ENCODE measurements at regions not wholly inside any gene's neighbourhood (a gene's known extent, or its start where the extent isn't known, plus 50 kb on each side); places are given as distances from the start of the nearest gene placed in this dataset.

DNA sequence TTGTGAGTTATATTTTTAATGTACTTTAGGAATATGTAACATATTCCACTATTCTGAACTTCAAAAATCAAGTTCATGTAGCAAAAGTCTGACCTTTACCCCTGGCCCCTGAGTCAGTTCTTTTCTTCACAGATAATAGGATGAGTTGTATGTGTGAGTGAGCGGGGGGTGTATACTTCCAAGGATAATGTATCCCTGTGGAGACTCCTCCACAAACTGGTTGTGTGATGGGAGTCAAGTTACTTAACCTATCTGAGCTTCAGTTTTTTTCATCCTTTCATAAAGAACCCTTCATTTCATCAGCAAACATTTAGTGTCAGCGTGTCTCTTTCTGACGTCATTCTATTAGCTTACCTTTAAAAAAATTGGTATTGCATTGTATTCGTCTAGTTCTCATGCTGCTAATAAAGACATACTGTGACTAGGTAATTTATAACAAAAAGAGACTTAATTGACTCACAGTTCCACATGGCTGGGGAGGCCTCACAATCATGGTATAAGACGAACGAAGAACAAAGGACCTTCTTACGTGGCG, 288.1 kb upstream of the GPC6 start:
- no peaks in the 10 kb centered on the region for H3K9me3 Mint-ChIP-seq
- H3K36me3 Mint-ChIP-seq (ENCODE audit: low read depth): no peaks in the 10 kb centered on the region
- CTCF ChIA-PET: no interaction called here
- intact Hi-C loops (cut with micrococcal nuclease): no loop called here
- no peak overlapping the region for H3K4me3 Mint-ChIP-seq
- no peak for DNase-seq
- no peaks in the 10 kb centered on the region for H3K4me1 Mint-ChIP-seq (ENCODE audit: low read depth)
- no peaks in the 10 kb centered on the region for H3K27me3 Mint-ChIP-seq (ENCODE audit: low read depth)
- no peak overlapping the region for H3K27ac Mint-ChIP-seq

DNA sequence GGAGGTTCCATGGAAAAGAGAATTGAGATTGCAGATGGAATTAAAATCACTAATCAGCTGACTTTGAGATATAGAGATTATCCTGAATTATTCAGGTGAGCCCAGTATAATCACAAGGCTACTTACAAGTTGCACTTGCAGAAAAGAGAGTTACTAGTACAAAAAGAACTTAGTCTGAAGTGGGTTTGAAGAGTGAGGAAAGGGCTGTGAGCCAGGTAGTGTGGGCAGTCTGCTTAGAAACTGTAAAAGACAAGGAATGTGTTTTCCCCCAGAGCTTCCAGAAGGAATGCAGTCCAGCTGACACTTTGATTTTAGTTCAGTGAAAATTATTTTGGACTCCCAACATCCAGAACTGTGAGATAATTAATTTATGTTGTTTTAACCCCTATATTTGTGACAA, 285.4 kb upstream of the GPC6 start:
- Mint-ChIP-seq H3K36me3 (ENCODE audit: low read depth) (no peaks in the 10 kb centered on the region), H3K9me3 (no peaks in the 10 kb centered on the region), H3K27ac (no peak overlapping the region), H3K4me1 (ENCODE audit: low read depth) (no peaks in the 10 kb centered on the region), H3K27me3 (ENCODE audit: low read depth) (no peaks in the 10 kb centered on the region), H3K4me3 (no peak overlapping the region)
- DNase-seq: no peak
- intact Hi-C loops (cut with micrococcal nuclease): no loop called here
- CTCF ChIA-PET: no interaction called here

- intact Hi-C loops (cut with micrococcal nuclease): no loop called here
- no peak overlapping the region for H3K27ac Mint-ChIP-seq
- no peaks in the 10 kb centered on the region for H3K9me3 Mint-ChIP-seq
- no peaks in the 10 kb centered on the region for H3K36me3 Mint-ChIP-seq (ENCODE audit: low read depth)
- no peaks in the 10 kb centered on the region for H3K4me1 Mint-ChIP-seq (ENCODE audit: low read depth)
- DNase-seq: no peak
- no peaks in the 10 kb centered on the region for H3K27me3 Mint-ChIP-seq (ENCODE audit: low read depth)
- H3K4me3 Mint-ChIP-seq: no peak overlapping the region
- CTCF ChIA-PET: no interaction called here
Measured at GRCh38 chr13:92947770-92948434, 278.7 kb upstream of the GPC6 start.

- no peaks in the 10 kb centered on the region for H3K4me1 Mint-ChIP-seq (ENCODE audit: low read depth)
- no peak overlapping the region for H3K27ac Mint-ChIP-seq
- no peaks in the 10 kb centered on the region for H3K36me3 Mint-ChIP-seq (ENCODE audit: low read depth)
- H3K4me3 Mint-ChIP-seq: no peak overlapping the region
- CTCF ChIA-PET: no interaction called here
- DNase-seq: no peak
- no peaks in the 10 kb centered on the region for H3K27me3 Mint-ChIP-seq (ENCODE audit: low read depth)
- no peaks in the 10 kb centered on the region for H3K9me3 Mint-ChIP-seq
- intact Hi-C loops (cut with micrococcal nuclease): no loop called here
Measured at GRCh38 chr13:92950771-92951170, 275.8 kb upstream of the GPC6 start.

DNA sequence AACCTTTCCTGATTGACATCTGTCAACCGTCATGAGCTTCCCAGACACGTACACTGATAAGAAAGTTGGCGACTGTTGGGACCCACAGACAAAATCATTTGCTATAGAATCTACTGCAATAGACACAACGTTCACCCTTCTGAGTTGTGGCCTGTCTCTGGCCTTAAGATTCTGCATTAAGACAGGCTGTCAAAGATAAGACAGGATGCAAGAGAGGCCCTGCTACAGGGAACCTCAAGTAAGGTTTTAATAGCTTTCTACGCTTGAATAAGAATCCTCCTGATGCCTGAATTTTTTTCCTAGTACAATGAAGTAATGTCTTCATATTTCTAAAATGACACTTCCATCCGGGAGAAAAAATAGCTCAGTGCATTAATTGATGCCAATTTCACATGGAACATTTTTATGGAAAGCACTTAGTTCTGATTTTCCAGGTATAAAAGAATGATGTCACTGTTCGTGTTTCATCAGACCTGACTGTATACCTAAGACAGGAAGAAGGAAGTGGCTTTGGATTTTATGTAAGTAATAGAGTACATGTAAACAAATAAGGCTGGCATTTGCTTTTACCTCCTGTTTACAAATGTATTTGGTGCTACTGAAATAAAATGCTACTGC, 275.2 kb upstream of the GPC6 start:
- intact Hi-C loops (cut with micrococcal nuclease): no loop called here
- DNase-seq: no peak

DNA sequence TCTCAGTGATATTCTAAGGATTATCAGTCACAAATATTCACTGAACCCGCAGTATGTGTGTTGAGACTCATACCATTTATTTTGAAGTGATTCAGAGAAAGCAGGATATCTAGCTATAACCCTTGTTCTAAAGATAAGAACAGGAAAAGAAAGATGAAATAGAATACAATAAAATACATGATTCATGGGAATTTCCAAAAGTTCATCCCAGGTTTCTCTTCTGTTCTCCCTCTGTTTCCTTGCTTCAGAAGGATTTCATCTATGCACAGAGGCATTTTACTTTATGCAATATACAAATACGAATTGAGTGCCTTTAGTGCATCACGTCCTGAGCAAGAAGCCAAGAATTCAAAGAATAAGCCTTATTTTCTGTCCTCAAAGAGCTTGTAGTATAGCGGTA, 274.4 kb upstream of the GPC6 start:
- no peak for DNase-seq
- H3K27ac Mint-ChIP-seq: no peak overlapping the region
- H3K4me1 Mint-ChIP-seq (ENCODE audit: low read depth): no peaks in the 10 kb centered on the region
- no peak overlapping the region for H3K4me3 Mint-ChIP-seq
- no peaks in the 10 kb centered on the region for H3K27me3 Mint-ChIP-seq (ENCODE audit: low read depth)
- no peaks in the 10 kb centered on the region for H3K36me3 Mint-ChIP-seq (ENCODE audit: low read depth)
- no peaks in the 10 kb centered on the region for H3K9me3 Mint-ChIP-seq
- CTCF ChIA-PET: no interaction called here
- intact Hi-C loops (cut with micrococcal nuclease): no loop called here

More for the DNA sequence above, 275.2 kb upstream of the GPC6 start:
- Mint-ChIP-seq H3K4me1 (ENCODE audit: low read depth) (no peaks in the 10 kb centered on the region), H3K27me3 (ENCODE audit: low read depth) (no peaks in the 10 kb centered on the region), H3K9me3 (no peaks in the 10 kb centered on the region), H3K27ac (no peak overlapping the region), H3K36me3 (ENCODE audit: low read depth) (no peaks in the 10 kb centered on the region), H3K4me3 (no peak overlapping the region)
- CTCF ChIA-PET: no interaction called here

GRCh38 chr13:92954746-92955145, 271.9 kb upstream of the GPC6 start:
- intact Hi-C loops (cut with micrococcal nuclease): no loop called here
- Mint-ChIP-seq H3K4me3 (no peak overlapping the region), H3K9me3 (peaks cover 1% of the 10 kb centered on the region), H3K36me3 (ENCODE audit: low read depth) (no peaks in the 10 kb centered on the region), H3K4me1 (ENCODE audit: low read depth) (no peaks in the 10 kb centered on the region), H3K27ac (no peak overlapping the region), H3K27me3 (ENCODE audit: low read depth) (no peaks in the 10 kb centered on the region)
- no peak for DNase-seq
- CTCF ChIA-PET: no interaction called here

DNA sequence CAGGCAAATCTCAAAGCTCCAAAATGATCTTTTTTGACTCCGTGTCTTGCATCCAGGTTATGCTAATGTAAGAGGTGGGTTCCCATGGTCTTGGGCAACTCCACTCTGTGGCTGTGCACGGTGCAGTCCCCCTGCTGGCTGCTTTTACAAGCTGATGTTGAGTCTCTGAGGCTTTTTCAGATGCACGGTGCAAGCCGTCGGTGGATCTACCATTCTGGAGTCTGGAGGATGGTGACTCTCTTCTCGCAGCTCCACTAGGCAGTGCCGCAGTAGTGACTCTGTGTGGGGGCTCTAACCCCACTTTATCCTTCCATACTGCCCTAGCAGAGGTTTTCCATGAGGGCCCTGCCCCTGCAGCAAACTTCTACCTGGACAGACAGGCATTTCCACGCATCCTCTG, 266.8 kb upstream of the GPC6 start:
- Mint-ChIP-seq H3K4me3 (no peak overlapping the region), H3K9me3 (peaks cover 12% of the 10 kb centered on the region), H3K27ac (no peak overlapping the region), H3K27me3 (ENCODE audit: low read depth) (no peaks in the 10 kb centered on the region), H3K4me1 (ENCODE audit: low read depth) (no peaks in the 10 kb centered on the region), H3K36me3 (ENCODE audit: low read depth) (no peaks in the 10 kb centered on the region)
- intact Hi-C loops (cut with micrococcal nuclease): no loop called here
- no peak for DNase-seq
- CTCF ChIA-PET: no interaction called here

DNA sequence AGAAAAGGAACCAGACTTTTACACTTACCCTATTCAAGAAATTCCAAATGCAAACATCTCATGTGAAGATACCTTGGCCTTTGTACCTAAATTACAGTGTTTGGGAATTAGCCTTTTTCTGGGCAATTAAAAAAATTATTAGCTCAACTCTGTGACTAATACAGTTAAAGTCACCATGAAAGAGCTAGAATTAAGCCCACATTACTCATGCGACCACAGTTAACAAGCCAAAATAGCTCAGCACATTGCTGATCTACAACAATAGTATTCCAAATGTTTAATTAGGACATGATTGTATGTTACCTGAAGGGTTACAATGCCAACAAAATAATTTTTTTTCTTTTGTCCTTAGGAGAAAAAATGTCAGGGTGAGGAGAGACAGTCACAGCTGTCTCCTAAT, 263.6 kb upstream of the GPC6 start:
- CTCF ChIA-PET: no interaction called here
- DNase-seq: no peak
- H3K9me3 Mint-ChIP-seq: peaks cover 12% of the 10 kb centered on the region
- H3K36me3 Mint-ChIP-seq (ENCODE audit: low read depth): no peaks in the 10 kb centered on the region
- no peak overlapping the region for H3K4me3 Mint-ChIP-seq
- no peaks in the 10 kb centered on the region for H3K27me3 Mint-ChIP-seq (ENCODE audit: low read depth)
- no peaks in the 10 kb centered on the region for H3K4me1 Mint-ChIP-seq (ENCODE audit: low read depth)
- intact Hi-C loops (cut with micrococcal nuclease): no loop called here
- H3K27ac Mint-ChIP-seq: no peak overlapping the region

DNA sequence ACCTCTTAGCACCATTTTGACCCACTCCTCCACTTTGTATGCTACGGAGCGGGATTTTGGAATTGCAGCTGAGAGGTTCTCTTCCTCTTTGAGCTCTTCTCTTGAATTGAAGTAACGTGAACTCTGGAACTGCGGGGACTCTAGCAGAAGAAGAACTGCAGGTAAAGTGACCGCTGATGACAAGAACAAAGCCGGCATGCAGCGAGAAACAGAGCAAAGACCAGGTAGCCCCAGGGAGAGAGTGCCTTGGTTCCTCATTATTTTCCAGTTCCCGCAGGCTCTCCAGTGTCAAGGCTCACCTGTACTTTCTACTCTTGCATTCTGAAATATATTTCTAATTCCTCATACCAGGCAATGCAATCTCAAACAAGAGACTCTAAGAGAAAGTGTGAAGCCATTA, 260.3 kb upstream of the GPC6 start:
- no peak for DNase-seq
- Mint-ChIP-seq H3K4me1 (ENCODE audit: low read depth) (no peaks in the 10 kb centered on the region), H3K27me3 (ENCODE audit: low read depth) (no peaks in the 10 kb centered on the region), H3K4me3 (no peak overlapping the region), H3K36me3 (ENCODE audit: low read depth) (no peaks in the 10 kb centered on the region), H3K27ac (no peak overlapping the region), H3K9me3 (peaks cover 5% of the 10 kb centered on the region)
- intact Hi-C loops (cut with micrococcal nuclease): no loop called here
- CTCF ChIA-PET: no interaction called here

DNA sequence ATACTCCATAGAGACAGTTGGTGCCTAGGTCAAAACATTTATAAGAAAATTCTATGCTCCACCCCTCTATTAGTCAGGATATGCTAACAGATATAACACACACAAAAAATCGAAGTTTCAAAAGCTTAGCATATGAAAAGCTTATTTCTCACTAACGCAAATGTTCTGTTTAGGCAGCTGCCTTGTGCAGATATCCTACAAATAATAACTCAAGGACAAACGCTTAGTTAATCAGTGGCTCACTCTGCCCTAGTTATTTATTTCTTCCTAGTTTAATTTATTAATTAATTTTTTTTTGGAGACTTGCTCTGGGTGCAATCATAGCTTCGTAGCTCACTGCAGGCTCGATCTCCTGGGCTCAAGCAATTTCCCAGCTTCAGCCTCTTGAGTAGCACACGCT, 259.7 kb upstream of the GPC6 start:
- Mint-ChIP-seq H3K27ac (no peak overlapping the region), H3K27me3 (ENCODE audit: low read depth) (no peaks in the 10 kb centered on the region), H3K4me1 (ENCODE audit: low read depth) (no peaks in the 10 kb centered on the region), H3K9me3 (peaks cover 3% of the 10 kb centered on the region), H3K4me3 (no peak overlapping the region), H3K36me3 (ENCODE audit: low read depth) (no peaks in the 10 kb centered on the region)
- intact Hi-C loops (cut with micrococcal nuclease): no loop called here
- CTCF ChIA-PET: no interaction called here
- no peak for DNase-seq

- H3K27me3 Mint-ChIP-seq (ENCODE audit: low read depth): no peaks in the 10 kb centered on the region
- DNase-seq: no peak
- H3K4me1 Mint-ChIP-seq (ENCODE audit: low read depth): no peaks in the 10 kb centered on the region
- intact Hi-C loops (cut with micrococcal nuclease): no loop called here
- no peaks in the 10 kb centered on the region for H3K36me3 Mint-ChIP-seq (ENCODE audit: low read depth)
- CTCF ChIA-PET: no interaction called here
- H3K4me3 Mint-ChIP-seq: no peak overlapping the region
- H3K9me3 Mint-ChIP-seq: peaks cover 1% of the 10 kb centered on the region
- H3K27ac Mint-ChIP-seq: no peak overlapping the region
Measured at GRCh38 chr13:92967923-92968322, 258.7 kb upstream of the GPC6 start.

GRCh38 chr13:92972751-92973150, 253.9 kb upstream of the GPC6 start:
- H3K36me3 Mint-ChIP-seq (ENCODE audit: low read depth): no peaks in the 10 kb centered on the region
- no peaks in the 10 kb centered on the region for H3K9me3 Mint-ChIP-seq
- no peak overlapping the region for H3K4me3 Mint-ChIP-seq
- intact Hi-C loops (cut with micrococcal nuclease): no loop called here
- H3K27ac Mint-ChIP-seq: no peak overlapping the region
- no peak for DNase-seq
- no peaks in the 10 kb centered on the region for H3K4me1 Mint-ChIP-seq (ENCODE audit: low read depth)
- no peaks in the 10 kb centered on the region for H3K27me3 Mint-ChIP-seq (ENCODE audit: low read depth)
- CTCF ChIA-PET: no interaction called here

Data from activated naive CD4-positive, alpha-beta T cell treated with anti-CD3 and anti-CD28 coated beads for 36 hours (primary cell).